Islet of Langerhans (tissue), 1 donor: ENCODE measurements at regions not wholly inside any gene's neighbourhood (a gene's known extent, or its start where the extent isn't known, plus 50 kb on each side); places are given as distances from the start of the nearest gene placed in this dataset.
"Not testable (repeated sequence)": the region's sequence is repeated elsewhere in the genome, so short reads cannot be mapped to it uniquely, and the experiment has no call there.

Experiments used
- FAIRE-seq: peaks from one replicate; lab custom pipeline; 2011; peaks lifted over from hg19 to GRCh38; lab: Jason Lieb, UNC

DNA sequence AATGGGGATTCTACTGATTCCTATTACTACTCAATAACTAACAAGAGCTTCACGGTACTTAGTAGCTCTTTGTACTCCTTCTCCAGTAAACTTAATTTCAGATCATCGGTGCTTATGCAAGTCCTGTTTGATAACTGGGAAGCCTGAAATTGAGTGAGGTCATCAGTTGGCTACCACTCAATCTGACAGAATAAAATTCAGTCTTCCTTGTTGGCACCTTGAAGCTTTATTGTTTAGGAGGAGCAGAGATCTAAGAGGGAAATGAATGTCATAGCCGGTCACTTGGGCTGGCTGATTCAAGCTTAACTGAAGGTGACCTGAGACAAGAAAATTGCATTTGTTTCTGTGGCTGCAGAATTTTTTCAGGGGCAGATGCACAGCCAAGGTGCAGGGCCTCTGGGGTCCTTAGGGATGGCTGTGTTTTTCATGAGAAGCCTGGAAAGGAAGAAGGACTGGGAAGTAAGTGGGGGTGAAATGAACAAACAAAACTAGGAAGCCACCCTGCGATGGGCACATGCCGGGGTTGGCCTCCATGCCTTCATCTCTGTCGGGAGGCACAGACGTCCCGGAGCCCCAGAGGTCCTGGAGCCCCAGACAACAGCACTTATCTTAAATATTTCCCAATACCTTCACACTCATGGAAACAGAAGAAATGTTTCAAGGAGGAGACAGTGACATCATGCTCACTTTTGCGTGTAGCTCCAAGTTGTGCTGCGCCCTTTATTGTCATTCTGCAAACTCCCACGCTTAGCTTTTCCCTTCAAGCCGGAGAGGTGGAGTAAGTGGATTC is 85.0 kb upstream of the KIF5B start:
- FAIRE-seq = no peak

DNA sequence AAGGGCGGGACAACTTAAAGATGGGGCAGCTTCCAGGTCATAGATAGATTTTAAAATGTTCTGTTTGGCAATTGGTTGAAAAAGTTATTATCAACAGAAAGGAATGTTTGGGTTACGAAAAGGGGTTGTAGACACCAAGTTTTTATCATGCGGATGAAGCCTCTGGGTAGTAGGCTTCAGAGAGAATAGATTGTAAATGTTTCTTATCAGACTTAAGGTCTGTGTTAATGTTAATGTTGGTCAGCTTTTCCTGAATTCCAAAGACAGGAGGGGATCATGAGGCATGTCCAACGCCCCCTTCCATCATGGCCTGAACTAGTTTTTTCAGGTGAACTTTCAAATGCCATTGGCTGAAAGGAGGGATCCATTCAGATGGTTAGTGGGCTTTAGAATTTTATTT is 84.2 kb upstream of the KIF5B start:
- FAIRE-seq = no peak

DNA sequence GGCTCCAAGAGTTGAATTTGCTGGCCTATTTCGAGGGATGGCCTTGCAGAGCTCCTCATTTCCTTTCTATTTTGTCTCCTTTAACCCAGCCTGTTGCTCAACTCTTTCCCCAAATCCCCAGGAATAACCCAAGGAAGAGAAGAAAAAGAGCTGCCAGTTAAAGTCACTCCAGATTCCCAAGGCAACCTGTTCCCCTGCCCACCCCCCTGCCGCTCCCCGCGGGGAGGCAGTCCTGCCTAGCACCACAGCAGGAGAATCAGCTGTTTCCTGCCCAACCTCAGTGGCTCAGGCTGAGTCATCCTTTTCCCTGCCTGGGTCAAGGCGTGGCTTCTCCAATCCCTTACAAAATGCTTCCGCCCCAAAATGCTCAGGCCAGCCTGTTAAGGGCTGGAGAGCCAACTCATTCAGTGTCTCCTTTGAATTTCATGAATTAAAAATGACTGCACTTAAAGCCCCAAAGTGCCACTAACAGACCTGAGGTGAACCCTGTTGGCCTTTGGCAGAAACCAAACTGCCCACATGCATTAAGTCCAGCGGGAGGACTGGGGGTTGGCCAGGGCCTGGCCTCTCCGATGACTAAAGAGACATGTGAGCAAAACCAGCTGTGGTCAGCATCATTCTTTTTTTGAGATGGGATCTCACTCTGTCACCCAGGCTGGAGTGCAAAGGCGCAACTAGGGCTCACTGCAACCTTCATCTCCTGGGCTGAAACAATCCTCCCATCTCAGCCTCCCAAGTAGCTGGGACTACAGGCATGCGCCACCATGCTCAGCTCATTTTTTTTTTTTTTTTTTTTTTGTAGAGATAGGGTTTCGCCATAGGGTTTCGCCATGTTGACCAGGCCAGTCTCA is 83.2 kb upstream of the KIF5B start:
- FAIRE-seq = no peak

DNA sequence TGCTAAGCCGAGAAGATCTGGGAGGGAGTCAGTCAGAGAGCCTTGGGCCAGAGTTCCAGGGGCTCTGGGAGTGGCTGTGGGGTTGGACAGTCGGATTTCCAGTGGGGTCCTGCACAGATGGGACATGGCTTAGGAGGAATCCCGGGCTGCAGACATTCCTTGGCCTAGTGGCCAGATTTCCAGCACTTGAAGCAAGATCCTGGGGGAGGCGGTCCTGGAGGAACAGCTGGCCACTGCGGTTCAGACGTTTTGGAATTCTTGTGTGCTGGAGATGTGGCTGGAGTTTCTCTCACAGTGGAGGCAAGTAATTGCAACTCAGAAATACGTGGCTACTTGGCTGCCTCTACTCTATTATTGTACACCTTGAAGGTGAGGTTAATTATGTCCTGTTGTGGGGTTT is 80.7 kb upstream of the KIF5B start:
- not testable (repeated sequence) for FAIRE-seq

DNA sequence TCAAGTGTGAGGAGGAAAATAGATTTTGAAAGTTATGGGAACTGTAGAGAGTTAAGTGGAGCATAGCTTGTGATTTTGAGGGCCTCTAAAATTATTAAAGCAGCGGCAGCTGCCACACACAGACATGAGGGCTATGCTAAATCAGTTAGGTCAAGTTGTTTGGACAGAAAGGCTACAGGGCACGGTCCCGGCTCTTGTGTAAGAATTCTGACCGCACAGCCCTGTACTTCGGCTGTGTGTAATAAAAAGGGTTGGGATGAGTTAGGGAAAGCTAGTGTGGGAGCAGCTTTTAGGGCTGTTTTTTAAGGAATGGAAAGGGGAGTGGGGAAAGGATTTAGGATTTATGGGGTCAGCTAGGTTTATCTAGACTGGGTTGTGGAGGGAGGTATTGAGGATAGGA is 79.6 kb upstream of the KIF5B start:
- FAIRE-seq = not testable (repeated sequence)

DNA sequence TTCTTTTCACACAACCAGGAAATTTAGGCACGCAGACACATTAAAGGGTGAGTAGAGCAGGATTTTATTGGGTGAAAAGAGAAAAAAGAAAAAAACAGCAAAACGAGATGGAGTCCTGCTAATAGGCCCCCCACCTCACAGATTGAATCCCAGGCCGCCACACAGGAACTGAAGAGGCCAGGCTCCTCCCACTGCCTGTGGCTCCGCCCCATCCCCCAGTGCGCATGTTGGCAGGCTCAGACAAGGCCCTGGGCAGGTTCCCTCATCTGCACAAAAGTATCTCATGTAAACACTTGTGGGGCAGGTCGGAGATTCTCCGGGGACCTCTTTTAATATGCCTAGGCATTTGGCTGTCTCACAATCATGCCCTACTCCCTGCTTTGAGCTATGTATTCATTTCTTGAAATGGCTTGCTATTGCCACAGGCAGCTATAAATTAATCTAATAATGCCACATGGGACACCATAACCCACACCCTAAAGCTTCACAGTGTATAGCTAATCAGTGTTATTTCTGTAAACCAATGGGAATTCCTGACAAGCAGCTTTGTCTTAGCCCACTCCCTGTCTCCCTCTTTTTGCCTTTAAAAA is 76.2 kb upstream of the KIF5B start:
- no peak for FAIRE-seq

DNA sequence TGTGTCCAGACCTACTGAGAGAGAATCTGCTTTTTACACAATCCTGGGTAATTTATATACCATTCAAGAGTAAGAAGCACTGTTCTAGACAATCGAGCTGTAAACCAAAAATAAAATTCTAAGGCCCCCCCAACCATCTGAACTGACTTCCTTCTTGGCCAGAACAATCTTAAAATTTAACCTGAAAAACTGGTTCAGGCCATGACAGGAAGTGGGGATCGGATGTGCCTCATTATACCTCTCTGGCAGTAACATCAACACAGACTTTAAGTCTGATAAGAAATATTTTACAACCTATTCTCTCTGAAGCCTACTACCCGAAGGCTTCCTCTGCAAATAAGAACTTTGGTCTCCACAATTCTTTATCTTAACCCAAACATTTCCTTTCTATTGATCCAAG is 75.2 kb upstream of the KIF5B start:
- no peak for FAIRE-seq

DNA sequence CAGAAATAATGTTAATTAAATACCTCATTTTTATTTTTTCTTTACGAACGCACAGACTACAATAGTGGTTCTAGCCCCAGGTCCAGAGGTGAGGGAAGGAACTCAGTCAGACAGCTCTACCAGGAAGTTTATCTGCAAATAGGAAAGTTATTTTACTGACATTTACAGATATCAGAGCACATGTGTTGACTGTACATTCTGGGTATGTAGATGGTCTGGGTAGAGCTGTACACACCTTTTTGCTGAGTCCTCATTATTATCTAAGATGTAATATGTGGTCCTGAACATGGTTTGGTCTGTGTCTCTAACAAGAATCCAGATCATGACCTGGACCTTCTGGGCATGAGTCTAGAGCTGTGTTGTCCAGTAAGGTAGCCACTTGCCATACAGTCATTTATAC is 74.6 kb upstream of the KIF5B start:
- FAIRE-seq = no peak

DNA sequence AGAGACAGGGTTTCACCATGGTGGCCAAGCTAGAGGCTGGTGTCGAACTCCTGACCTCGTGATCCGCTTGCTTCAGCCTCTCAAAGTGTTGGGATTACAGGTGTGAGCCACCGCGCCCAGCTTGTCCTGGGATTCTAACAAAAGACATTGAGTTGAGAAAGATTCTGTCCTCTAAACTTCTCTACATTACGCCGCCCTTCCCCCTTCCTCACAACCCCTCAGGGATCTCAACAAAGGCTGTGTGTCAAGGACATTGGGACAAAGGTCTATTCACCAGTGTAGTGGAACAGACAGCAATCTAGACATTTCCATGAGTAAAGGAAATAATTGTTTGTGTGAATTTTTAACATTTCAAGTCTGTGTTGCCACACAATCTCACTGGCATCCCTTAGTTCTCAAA is 68.8 kb upstream of the KIF5B start:
- FAIRE-seq = no peak

DNA sequence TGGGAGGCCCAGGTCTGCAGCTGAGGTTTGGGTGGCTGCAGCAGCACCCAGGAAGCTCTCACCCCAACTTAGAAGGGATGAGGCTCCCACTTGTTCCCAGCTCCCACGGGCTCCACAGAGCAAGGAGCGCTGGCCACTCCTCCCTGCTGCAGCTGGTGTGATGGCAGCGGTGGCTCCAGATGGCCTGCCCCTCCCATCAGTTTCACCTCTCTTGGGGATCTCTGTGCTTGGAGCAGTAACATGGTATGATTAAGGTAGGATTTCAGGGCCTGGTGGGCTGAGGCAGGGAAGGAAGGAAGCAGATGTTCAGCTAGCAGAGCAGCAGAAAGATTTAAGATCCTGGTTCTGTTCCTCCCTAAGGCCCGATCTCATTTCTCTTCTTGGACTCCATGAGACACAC is 66.8 kb upstream of the KIF5B start:
- no peak for FAIRE-seq

DNA sequence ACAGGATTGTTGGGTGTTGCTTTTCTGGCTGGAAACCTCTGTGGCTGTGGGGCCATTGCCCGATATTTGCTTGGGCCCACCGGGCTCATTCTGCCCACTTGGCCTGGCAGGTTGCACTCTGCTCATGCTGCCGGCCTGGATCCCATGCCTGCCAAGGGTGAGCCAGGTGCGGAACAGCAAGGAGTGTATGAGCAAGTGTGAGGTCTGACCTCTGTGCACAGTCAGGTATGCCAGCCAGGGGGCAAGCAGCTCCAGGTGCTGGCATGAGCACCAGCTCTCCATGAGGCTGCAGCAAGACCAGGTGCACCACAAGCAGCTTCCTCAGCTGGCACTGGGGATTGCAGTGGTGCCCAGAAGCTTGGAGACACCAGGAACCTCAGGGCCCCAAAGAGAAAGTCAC is 65.4 kb upstream of the KIF5B start:
- no peak for FAIRE-seq

DNA sequence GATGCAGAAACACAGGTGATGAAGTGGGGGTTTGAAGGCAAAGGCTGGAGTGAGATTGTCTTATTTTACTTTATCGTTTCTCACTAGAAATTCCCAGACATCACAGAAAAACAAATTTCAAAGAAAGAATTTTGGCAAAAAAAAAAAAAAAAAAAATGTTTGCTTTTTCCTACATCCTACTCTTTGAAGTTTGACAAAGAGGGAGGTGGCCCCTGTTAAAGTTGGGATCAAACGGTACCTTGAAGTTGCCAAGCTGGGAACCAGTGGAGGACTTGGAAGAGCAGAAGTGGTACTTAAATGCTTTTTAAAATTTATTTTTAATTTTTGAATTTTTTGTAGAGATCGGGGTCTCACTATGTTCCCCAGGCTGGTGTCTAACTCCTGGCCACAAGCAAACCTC is 63.9 kb upstream of the KIF5B start:
- no peak for FAIRE-seq

DNA sequence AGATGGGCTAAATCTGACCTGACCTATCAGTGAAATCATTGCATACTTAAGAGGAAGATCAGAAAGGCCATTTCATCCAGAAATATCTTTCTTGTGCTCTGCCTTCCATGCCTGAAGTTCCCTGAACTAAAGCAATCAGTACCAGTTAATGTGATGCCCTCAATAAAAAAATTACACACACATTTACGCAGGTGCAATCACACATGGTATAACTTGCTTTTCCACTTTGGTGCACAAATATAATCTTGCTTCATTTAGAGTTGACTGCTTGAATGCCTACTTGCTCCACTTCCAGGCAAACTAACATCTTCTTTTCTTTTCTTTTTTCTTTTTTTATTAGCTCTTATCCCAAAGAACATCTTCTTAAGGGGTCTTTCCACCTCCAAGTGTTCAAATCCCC is 58.3 kb upstream of the KIF5B start:
- FAIRE-seq = no peak

DNA sequence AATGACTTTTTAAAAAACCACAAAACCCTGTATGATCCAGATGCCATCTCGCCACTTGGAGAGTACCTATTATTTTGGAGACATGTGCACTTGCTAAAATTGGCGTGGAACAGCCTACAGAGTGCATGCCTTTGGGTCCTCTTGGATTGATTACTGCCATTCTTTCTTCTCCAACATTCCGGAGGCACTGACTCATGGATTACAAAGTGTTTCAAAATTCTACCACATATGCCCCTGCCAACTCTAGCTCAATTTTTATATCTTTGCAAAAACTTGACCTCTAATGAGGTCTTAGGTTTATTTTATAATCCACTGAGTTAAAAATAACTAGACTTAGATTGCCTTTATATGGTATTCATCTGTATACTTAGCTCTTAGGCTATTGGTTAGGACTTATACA is 55.8 kb upstream of the KIF5B start:
- FAIRE-seq = no peak

DNA sequence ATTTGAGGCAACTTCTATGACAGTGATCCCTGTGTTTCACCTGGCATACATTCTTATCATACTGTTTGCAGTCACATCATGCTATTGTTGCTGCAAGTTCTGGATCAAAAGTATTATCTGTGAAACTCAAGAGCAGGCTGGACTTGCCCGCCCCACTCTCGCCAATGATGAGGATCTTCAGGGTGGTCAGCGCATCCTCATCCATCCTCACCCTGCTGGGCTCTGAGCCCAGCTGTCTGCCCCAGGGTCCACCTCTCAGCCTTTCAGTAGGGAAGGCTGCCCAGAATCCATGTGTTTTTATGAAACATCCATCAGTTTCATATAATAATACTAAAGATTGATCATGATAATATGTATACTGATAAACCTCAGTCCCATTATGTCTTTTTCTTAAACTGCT is 55.4 kb upstream of the KIF5B start:
- no peak for FAIRE-seq

DNA sequence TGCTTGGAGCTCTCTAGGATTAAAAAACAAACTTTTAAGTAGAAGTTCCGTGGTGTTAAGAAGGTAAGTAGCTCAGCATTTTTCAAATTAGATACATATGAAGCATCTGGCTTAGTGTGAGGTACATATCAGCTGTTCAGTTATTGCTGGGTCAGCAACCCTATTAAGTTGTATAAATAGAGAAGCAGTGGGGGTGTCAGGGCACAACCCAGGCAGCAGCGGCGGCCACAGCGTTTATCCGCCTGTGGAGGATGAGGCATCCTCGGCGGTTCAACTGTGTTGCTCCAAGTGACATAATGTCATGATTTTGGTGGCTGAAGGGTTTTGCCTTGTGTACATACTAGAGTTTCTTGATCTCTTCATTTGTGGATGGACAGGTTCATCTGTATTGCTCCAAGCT is 54.6 kb upstream of the KIF5B start:
- FAIRE-seq = no peak

DNA sequence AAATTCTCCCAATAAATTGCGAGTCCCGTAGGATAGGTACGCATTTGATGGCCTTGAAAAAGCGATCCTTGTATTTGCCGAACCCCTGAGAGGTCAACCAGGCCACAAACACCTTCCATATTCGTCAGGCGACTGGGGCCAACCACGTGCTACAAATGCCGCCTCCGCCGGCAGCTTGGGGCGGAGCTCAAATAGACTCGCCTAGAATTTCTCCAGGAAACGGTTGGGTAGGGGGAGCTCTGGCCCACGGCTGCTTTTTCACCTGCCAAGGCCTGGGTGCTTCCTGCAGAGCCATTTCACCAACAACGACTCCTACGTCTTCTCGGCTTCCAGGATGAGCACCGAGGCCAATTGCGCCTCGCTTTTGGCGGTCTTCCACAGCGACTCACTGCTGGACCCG is 53.4 kb upstream of the KIF5B start:
- FAIRE-seq = no peak
